CD4-positive, alpha-beta T cell treated with Interleukin-17A for 1 hour (primary cell): ENCODE measurements at regions not wholly inside any gene's neighbourhood (a gene's known extent, or its start where the extent isn't known, plus 50 kb on each side); places are given as distances from the start of the nearest gene placed in this dataset.
"Not testable (repeated sequence)": the region's sequence is repeated elsewhere in the genome, so short reads cannot be mapped to it uniquely, and the experiment has no call there.

ENCODE experiments used
- DNase-seq: peaks from one replicate; pipeline ENCODE4 v3.0.0-alpha.2; 2020

- DNase-seq: no peak
Measured at GRCh38 chr12:73225371-73225937, 953.3 kb downstream of the TRHDE start.

DNA sequence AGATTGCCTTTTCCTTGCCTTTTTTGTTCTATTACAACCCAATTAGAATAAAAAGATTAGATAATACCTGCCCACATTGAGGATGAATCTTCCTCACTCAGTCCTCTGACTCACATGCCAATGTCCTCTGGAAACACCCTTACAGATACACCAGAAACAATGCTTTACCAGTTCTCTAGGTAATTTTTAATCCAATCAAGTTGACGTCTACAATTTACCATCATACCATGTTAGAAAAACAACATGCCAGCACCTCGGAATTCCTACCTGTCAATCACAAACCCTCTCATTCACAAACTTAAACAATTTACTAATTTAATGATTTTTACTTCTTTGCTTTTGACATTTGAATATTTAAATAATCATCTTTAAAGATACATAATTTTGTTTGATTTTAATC lies 953.8 kb downstream of the TRHDE start:
- no peak for DNase-seq

DNA sequence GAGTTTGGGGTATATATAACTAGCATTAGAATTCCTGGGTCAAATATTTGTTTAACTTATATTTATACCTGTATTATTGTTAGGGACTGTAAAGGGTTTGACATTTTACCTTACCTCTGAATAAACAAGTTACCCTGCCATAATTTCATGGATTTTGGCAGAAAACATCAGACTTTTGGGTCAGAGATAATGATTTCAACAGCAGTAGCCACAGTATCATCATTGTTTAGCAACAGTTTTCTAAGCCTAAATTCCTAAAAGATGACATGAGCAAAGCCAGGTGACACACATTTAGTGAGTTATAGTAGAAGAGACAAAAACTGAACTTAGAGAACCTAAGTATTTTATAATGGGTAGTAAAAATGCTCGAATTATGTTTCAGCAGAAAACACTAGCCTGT lies 954.4 kb downstream of the TRHDE start:
- DNase-seq: no peak

- not testable (repeated sequence) for DNase-seq
Measured at GRCh38 chr12:73228828-73229227, 956.7 kb downstream of the TRHDE start.

GRCh38 chr12:73235387-73235786 lies 963.2 kb downstream of the TRHDE start:
- DNase-seq: no peak

DNA sequence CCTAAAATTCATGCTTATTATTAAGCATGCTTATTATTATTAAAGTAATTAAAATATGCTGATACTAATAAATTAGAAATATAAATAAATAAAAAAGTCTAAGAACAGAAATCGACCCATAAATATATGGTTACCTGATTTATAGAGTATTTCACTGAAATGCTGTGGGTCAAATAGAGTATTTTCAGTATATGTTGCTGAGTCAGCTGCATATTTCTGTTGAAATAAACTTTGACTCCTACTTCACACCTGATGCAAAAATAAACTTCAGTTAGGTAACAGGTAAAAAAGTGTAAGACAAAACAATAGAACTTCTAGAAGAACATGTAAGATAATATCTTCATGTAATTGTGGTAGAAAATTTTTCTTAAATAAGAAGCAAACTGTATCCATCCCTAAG lies 967.9 kb downstream of the TRHDE start:
- no peak for DNase-seq

- no peak for DNase-seq
Measured at GRCh38 chr12:73262788-73263381, 990.7 kb downstream of the TRHDE start.

DNA sequence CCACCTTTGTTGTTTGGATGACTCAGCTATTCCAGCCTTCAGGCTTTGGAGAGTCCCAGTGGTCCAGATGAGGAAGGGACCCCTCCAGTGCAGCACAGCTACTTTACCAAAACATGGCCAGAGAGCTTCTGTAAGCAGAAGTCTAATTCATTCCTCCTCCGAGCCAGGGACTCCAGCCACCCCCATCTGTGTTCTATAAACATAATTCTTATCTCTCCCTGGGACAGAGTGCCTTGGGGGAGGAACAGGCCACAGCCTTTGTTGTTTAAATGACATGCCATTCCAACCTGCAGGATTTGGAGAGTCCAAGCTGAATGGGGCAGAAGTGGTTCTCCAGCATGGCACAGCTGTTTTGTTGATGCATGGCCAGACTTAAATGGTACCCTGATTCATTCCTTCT lies 994.0 kb downstream of the TRHDE start:
- no peak for DNase-seq

DNA sequence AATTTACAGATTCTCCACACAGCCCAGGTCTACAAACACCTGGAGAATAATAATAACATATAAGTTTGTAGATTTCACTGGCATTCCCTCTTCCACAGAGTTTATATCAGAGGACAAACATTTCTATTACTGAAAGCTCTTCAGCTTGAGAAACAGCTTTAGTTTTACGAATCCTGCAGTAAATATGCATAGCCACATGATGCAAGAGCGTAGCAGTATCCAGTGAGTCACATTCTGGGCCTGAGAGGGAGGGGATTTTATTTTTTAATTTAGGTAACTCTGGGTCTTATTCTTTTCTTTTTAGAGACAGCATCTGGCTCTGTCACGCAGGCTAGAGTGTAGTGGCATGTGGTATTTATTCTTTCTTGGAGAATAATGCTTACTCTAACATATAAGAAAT lies 1002.8 kb downstream of the TRHDE start:
- no peak for DNase-seq

GRCh38 chr12:73277971-73278370 lies 1005.8 kb downstream of the TRHDE start:
- DNase-seq: no peak

- DNase-seq: no peak
Measured at GRCh38 chr12:73301530-73301929, 1029.4 kb downstream of the TRHDE start.

- DNase-seq: no peak
Measured at GRCh38 chr12:73307260-73307659, 1035.1 kb downstream of the TRHDE start.

- DNase-seq: no peak
Measured at GRCh38 chr12:73308079-73308478, 1035.9 kb downstream of the TRHDE start.

GRCh38 chr12:73308747-73309146 lies 1036.6 kb downstream of the TRHDE start:
- no peak for DNase-seq

DNA sequence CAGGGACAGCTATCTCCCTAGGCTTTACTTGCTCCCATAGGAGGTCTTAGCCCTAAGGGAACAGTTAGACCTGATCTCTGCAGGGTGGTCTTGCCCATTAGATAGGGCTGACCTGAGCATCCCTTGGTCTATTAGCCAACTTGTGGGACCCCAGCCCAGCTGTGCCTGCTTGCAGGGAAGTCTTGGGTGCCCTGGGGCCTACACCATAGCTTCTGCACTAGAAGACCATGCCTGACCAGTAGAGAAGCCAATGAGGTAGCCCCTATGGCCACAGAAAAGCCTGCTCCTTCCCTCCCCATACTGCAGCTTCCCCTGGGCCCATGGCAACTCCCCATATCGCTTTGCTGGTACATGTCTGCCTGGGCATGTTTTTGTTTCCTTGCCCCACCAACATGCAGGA lies 1049.1 kb downstream of the TRHDE start:
- no peak for DNase-seq

- DNase-seq: no peak
Measured at GRCh38 chr12:73321776-73322175, 1049.6 kb downstream of the TRHDE start.

DNA sequence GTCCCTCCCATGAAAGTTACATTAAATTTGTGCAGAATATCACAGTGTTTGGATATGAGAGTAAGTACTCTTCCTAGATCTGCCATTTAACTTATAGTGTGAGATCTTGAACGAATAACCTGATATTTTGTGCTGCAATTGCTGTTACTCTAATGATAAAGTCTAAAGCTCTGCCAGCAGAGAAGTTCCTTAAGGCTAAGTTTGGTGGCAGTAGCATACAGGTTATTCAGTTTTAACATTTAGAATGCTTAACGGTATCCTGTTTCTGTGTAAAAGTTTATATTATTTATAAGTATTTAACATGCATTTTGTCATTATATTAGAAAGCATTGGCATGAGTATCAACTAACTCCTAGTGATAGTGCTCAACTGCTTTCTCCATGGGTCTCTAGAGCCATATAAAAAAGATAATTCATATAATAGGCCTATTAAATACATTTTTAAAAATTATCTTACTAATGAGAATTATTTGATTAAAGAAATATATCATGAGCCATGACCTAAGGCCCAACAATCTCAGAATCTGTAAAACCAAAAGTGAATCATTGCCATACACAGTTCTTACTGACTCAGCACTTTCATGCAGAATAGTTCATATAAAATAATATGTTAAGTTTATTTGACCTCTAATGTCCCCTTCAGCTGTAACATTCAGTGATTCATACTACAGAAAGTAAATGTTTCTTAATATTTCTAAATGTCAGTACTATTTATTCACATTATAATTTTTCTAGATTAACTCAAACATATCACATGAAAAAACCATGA lies 1058.6 kb downstream of the TRHDE start:
- DNase-seq: no peak

- DNase-seq: no peak
Measured at GRCh38 chr12:73341559-73342247, 1069.5 kb downstream of the TRHDE start.

DNA sequence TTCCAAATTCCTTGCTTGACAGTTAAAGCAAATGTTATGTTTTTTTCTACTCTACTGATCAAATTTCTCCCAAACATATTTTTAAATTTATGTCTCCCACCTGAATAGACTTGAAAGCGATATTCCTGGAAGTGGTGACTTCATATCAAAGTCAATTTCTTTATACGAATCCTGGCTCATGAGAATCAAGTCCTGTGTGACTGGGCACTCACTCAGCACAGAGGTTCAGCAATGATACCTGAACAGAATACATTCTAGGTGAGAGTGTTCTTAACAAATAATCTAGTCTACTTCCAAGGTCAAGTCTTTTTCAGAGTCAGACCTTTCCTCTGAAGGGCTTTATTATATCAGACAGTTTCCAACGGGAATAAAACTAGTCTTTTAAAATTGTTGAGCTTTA lies 1070.6 kb downstream of the TRHDE start:
- no peak for DNase-seq

DNA sequence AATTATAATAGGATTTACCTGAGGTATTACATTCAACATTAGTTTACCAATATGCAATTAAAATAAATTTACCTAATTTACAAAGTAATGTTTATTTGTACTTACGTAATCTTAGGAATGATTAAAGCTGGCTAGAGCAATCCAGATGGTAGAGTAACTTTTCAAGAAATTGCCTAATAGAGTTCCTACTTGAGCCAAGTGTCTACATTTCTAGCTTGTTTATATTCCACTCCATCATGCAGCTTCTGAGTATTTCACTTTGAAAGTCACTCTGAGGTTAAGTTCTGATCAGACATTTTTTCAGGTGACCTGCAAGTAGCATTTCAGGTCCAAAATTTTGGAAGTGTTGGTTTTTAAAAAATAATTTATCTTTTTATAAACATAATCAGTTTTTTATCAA lies 1080.7 kb downstream of the TRHDE start:
- no peak for DNase-seq

DNA sequence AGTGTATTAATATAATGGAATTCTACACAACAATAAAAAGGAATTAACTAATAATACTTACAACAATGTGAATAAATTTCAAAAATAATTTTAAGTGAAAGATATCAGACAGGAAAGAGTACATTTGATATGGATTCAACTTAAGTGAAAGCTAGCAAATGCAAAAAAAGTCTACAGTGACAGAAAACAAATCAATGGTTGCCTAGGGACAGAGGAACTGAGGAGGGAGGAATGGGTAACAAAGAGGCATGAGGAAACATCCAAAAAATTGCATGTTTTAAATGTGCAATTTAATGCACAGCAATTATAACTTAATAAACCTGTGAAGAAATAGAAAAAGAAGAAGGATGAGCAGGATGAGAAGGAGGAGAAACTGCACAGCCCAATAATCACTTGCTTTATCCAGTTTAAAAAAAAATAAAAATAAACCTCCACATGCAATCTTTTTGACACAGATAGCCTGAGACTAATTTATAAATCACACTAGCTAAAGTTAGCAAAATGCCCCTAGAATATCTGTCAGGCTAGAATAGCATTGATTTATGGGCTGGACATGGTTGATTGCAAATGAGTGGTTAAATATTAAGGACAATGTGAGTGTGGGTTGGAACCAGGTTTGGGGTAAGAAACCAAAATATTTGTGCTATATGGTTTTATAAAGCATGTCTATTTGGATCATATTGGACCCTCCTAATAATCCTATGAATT lies 1089.1 kb downstream of the TRHDE start:
- no peak for DNase-seq

GRCh38 chr12:73361864-73362230 lies 1089.7 kb downstream of the TRHDE start:
- DNase-seq: no peak

DNA sequence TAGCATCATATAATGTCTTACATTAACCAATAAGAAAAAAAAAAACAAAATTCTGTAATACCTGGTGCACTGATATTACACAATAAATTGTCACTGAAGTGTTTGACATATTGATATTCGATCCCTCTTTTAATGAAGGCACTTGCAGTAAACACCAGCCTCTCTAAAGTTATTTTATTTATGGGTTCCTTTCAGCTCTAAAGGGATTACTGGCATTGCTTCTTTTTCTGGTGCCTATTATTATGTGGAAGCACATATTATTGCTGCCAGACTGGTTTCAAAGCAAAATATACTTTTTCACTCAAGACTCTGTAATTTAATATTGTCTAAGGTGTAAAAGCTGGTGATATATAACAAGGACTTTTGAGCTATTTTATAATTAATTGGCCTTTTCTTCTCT lies 1090.5 kb downstream of the TRHDE start:
- DNase-seq: no peak
